PC-9 (cell line): ENCODE measurements at regions not wholly inside any gene's neighbourhood (a gene's known extent, or its start where the extent isn't known, plus 50 kb on each side); places are given as distances from the start of the nearest gene placed in this dataset.
A peak's percentile ranks its signal among the peaks of the same experiment; 100 is the strongest.

Experiments
- BruUV-seq: library from RNA; stranded (reverse); fragments of 400-500 nt; replicated peaks from 2 replicates; lab custom pipeline; 2021; lab: Mats Ljungman, UMichigan
- CTCF ChIA-PET: fragments of 300-600 bp; sonication (Branson Sonifier 250); formaldehyde crosslinking; loops from one replicate; lab custom pipeline; 2022; ENCODE audit warnings: antibody characterized with exemption; lab: Charles Lee
- POLR2A ChIA-PET: fragments of 300-600 bp; sonication (Branson Sonifier 250); formaldehyde crosslinking; loops from one replicate; lab custom pipeline; 2022; ENCODE audit warnings: antibody characterized with exemption; ENCODE audit not compliant: unreplicated experiment; lab: Charles Lee
- DNase-seq, 2 experiments: peaks; one replicate each; pipeline versions ENCODE4 v3.0.0 to v3.0.0-alpha.2; 2015 to 2022; ENCODE audit warnings: mixed read lengths in 1 of 2
- H2AFZ ChIP-seq: fragments of 200-600 bp; sonication (generic); 2 replicates; pipeline ENCODE4 v1.8.1; 2017; ENCODE audit warnings: antibody characterized with exemption
- H3F3A ChIP-seq: fragments of 200-600 bp; sonication (generic); 2 replicates; pipeline ENCODE4 v1.8.1; 2017; ENCODE audit warnings: antibody characterized with exemption, mild to moderate bottlenecking, low read depth; ENCODE audit not compliant: insufficient read depth
- H3K27ac ChIP-seq: fragments of 200-600 bp; sonication (generic); 2 replicates; pipeline ENCODE4 v1.6.1; 2016; ENCODE audit warnings: mixed run types
- H3K27me3 ChIP-seq: fragments of 200-600 bp; sonication (generic); 2 replicates; pipeline ENCODE4 v1.6.1; 2016; ENCODE audit warnings: low read depth, mixed run types; ENCODE audit not compliant: insufficient read depth
- H3K36me3 ChIP-seq: fragments of 200-600 bp; sonication (generic); 2 replicates; pipeline ENCODE4 v1.6.1; 2016; ENCODE audit warnings: low read depth, mixed run types
- H3K4me1 ChIP-seq: fragments of 200-600 bp; sonication (generic); replicated peaks from 2 replicates; pipeline ENCODE4 v1.6.1; 2016; ENCODE audit warnings: mixed run types; ENCODE audit not compliant: insufficient read depth
- H3K4me2 ChIP-seq: fragments of 200-600 bp; sonication (generic); 2 replicates; pipeline ENCODE4 v1.6.1; 2017; ENCODE audit warnings: mixed run types
- H3K4me3 ChIP-seq: fragments of 200-600 bp; sonication (generic); 2 replicates; pipeline ENCODE4 v1.6.1; 2016; ENCODE audit warnings: mixed run types
- H3K79me2 ChIP-seq: fragments of 200-600 bp; sonication (generic); 2 replicates; pipeline ENCODE4 v1.6.1; 2017; ENCODE audit warnings: low read depth, mixed run types
- H3K9me2 ChIP-seq: fragments of 200-600 bp; sonication (generic); 2 replicates; pipeline ENCODE4 v1.8.1; 2017; ENCODE audit warnings: mild to moderate bottlenecking; ENCODE audit not compliant: insufficient read depth
- H3K9me3 ChIP-seq: fragments of 200-600 bp; sonication (generic); 2 replicates; pipeline ENCODE4 v1.8.1; 2016; ENCODE audit warnings: low read depth; ENCODE audit not compliant: insufficient read depth
- H4K20me1 ChIP-seq: fragments of 200-600 bp; sonication (generic); 2 replicates; pipeline ENCODE4 v1.8.1; 2017; ENCODE audit not compliant: insufficient read depth
- EZH2 ChIP-seq: fragments of 200-600 bp; sonication (generic); IDR thresholded peaks from 2 replicates; pipeline ENCODE4 v1.8.0; 2017; ENCODE audit warnings: antibody characterized with exemption, low read depth
- intact Hi-C: fragments of 100-400 bp; cut with micrococcal nuclease; formaldehyde crosslinking; loops from one replicate; pipeline ENCODE4 v1.10.0; 2022; ENCODE audit not compliant: unreplicated experiment
- TF ChIP-seq, protein P1 (sequence below): fragments of 200-600 bp; sonication (generic); conservative IDR thresholded peaks from 2 replicates; pipeline ENCODE4 v1.6.1; 2017; ENCODE audit warnings: mixed run types, antibody characterized with exemption, mild to moderate bottlenecking, moderate library complexity

DNA sequence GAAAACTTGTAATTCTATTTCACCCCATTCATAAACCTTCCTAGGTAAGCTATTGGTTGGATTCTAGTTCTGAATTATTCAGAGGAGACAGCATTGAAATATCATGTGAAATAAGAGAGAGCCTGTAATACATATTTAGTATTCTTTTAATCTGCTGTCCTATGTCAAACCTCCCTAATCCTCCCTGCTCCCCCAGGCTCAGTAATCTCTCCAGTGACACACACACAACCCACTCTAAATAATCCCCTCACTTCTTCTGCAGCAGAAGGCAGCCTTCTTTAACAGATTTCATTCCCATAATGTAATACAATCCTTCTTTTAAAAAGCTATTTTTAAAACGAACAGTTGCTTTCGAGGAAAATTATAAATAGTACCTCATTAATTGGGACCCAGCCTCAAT, 639.7 kb upstream of the AUTS2 start:
- Histone ChIP-seq H3K4me1 (peaks cover 7% of the 10 kb centered on the region), H2AFZ (no peak overlapping the region), H3K27me3 (no peaks in the 10 kb centered on the region), H3K4me3 (no peak overlapping the region), H3K9me3 (no peaks in the 10 kb centered on the region), H3K9me2 (no peaks in the 10 kb centered on the region), H3K4me2 (no peak overlapping the region), H3F3A (peaks cover 8% of the 10 kb centered on the region), H3K27ac (no peak overlapping the region), H3K36me3 (no peaks in the 10 kb centered on the region), H4K20me1 (no peaks in the 10 kb centered on the region), H3K79me2 (no peaks in the 10 kb centered on the region)
- BruUV-seq = no TSS peak
- ChIA-PET POLR2A (no interaction called here), CTCF (no interaction called here)
- intact Hi-C loops = no loop called here
- TF ChIP-seq EZH2 = no peak
- TF ChIP-seq, protein P1, sequence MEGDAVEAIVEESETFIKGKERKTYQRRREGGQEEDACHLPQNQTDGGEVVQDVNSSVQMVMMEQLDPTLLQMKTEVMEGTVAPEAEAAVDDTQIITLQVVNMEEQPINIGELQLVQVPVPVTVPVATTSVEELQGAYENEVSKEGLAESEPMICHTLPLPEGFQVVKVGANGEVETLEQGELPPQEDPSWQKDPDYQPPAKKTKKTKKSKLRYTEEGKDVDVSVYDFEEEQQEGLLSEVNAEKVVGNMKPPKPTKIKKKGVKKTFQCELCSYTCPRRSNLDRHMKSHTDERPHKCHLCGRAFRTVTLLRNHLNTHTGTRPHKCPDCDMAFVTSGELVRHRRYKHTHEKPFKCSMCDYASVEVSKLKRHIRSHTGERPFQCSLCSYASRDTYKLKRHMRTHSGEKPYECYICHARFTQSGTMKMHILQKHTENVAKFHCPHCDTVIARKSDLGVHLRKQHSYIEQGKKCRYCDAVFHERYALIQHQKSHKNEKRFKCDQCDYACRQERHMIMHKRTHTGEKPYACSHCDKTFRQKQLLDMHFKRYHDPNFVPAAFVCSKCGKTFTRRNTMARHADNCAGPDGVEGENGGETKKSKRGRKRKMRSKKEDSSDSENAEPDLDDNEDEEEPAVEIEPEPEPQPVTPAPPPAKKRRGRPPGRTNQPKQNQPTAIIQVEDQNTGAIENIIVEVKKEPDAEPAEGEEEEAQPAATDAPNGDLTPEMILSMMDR = no peak
- DNase-seq = no peak

DNA sequence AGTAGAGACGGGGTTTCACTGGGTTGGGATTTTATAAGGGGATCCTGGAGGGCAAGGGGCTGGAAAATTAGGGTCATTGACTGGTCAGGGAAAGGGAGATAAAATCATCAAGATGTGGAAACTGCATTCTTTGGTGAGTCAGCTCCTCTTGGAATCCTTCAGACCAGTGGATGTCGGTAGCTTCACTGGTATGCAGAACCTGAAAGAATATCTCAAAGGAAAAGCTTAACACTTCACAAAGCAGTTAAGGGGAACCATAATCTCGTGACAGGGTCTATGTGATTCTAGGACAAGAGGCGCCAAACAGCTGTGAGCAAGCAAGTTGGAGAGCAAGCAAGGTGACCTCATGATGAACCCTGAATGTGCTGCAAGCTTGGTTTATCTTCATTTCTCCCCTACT, 634.7 kb upstream of the AUTS2 start:
- BruUV-seq = no TSS peak
- ChIA-PET CTCF (no interaction called here), POLR2A (no interaction called here)
- H3K9me3 ChIP-seq = no peaks in the 10 kb centered on the region
- H3K4me2 ChIP-seq = peak overlapping the region; percentile 64
- DNase-seq = peak in 1 of 2 experiments; percentile 93
- peaks cover 23% of the 10 kb centered on the region for H3F3A ChIP-seq
- H3K36me3 ChIP-seq = no peaks in the 10 kb centered on the region
- H3K27me3 ChIP-seq = no peaks in the 10 kb centered on the region
- no peaks in the 10 kb centered on the region for H3K9me2 ChIP-seq
- TF ChIP-seq, protein P1 = no peak
- TF ChIP-seq EZH2 = no peak
- no peaks in the 10 kb centered on the region for H3K79me2 ChIP-seq
- H4K20me1 ChIP-seq = no peaks in the 10 kb centered on the region
- no peak overlapping the region for H2AFZ ChIP-seq
- H3K4me3 ChIP-seq = no peak overlapping the region
- intact Hi-C loops = no loop called here
- peaks cover 25% of the 10 kb centered on the region for H3K4me1 ChIP-seq
- H3K27ac ChIP-seq = peak overlapping the region; percentile 84

DNA sequence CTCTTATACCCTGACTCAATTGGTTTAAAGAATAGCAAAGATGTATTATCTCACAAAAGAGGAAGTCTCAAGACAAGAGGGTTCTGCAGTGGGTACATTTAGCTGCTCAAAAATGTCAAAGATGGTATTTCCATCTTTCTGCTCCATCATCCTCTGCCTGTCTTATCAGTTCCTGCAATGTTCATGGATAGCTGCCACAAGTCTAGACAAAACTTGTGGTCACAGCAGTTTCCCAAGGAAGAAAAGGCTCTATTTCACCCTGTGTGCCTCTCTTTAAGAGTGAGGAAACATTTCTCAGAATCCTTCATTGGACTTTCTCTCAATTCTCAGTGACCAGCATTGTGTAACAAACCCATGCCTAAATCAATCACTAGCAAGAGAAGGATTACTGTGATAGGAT, 634.2 kb upstream of the AUTS2 start:
- intact Hi-C loops = no loop called here
- Histone ChIP-seq H3K79me2 (no peaks in the 10 kb centered on the region), H3K27ac (peak overlapping the region; percentile 84), H3K27me3 (no peaks in the 10 kb centered on the region), H3K9me2 (no peaks in the 10 kb centered on the region), H3K4me1 (peaks cover 25% of the 10 kb centered on the region), H3K4me2 (peak overlapping the region; percentile 64), H2AFZ (peak overlapping the region; percentile 45; the same call in 1 of the 2 replicates), H3K9me3 (no peaks in the 10 kb centered on the region), H3K4me3 (no peak overlapping the region), H3F3A (peaks cover 23% of the 10 kb centered on the region), H4K20me1 (no peaks in the 10 kb centered on the region), H3K36me3 (no peaks in the 10 kb centered on the region)
- CTCF ChIA-PET = no interaction called here
- no peak for TF ChIP-seq EZH2
- TF ChIP-seq, protein P1 = no peak
- no TSS peak for BruUV-seq
- POLR2A ChIA-PET = interaction anchor here (0.5 kb wide), 1 partner anchor 14 kb away, joined by 7 read pairs; no protein-coding TSS in a partner anchor
- peak in 1 of 2 experiments; percentile 43 for DNase-seq
